IMR-90 (cell line): ENCODE measurements at regions not wholly inside any gene's neighbourhood (a gene's known extent, or its start where the extent isn't known, plus 50 kb on each side); places are given as distances from the start of the nearest gene placed in this dataset.

Experiments used
- ATAC-seq: fragments of 200-7000 bp; cut with Tn5 transposase; 2 replicates; pipeline ENCODE4 v1.9.1; 2020; ENCODE audit warnings: low read depth, mild to moderate bottlenecking, moderate library complexity
- BruUV-seq: library from RNA; stranded (reverse); fragments of 400-500 nt; replicated peaks from 2 replicates; lab custom pipeline; 2021; lab: Mats Ljungman, UMichigan
- CTCF ChIA-PET: fragments of 300-600 bp; formaldehyde crosslinking; extraction: SDS; loops from one replicate; lab custom pipeline; 2021; ENCODE audit warnings: antibody characterized with exemption; lab: Yijun Ruan, JAX
- POLR2A ChIA-PET: fragments of 300-600 bp; sonication (Branson Sonifier 250); formaldehyde crosslinking; loops from one replicate; lab custom pipeline; 2022; ENCODE audit warnings: antibody characterized with exemption; ENCODE audit not compliant: unreplicated experiment; lab: Charles Lee
- DNase-seq: peaks from one replicate; pipeline ENCODE4 v3.0.0; 2013
- H2AFZ ChIP-seq: replicated peaks from 2 replicates; pipeline ENCODE3; 2013; ENCODE audit warnings: low read length, mild to moderate bottlenecking; ENCODE audit not compliant: poor library complexity
- H2AK5ac ChIP-seq: 2 replicates; pipeline ENCODE4 v1.6.1; 2013; ENCODE audit warnings: low read depth, low read length, inconsistent platforms
- H2AK9ac ChIP-seq: replicated peaks from 2 replicates; pipeline ENCODE3; 2013; ENCODE audit warnings: mild to moderate bottlenecking, low read depth, low read length, moderate library complexity; ENCODE audit not compliant: poor library complexity
- H2BK120ac ChIP-seq: 2 replicates; pipeline ENCODE4 v1.6.1; 2013; ENCODE audit warnings: low read depth, low read length, inconsistent platforms
- H2BK15ac ChIP-seq: 3 replicates; pipeline ENCODE4 v1.6.1; 2013; ENCODE audit warnings: low read depth, low read length, inconsistent platforms
- H2BK20ac ChIP-seq: 2 replicates; pipeline ENCODE4 v1.6.1; 2013; ENCODE audit warnings: low read depth, mild to moderate bottlenecking, inconsistent platforms, low read length, moderate library complexity
- H2BK5ac ChIP-seq: 2 replicates; pipeline ENCODE4 v1.6.1; 2013; ENCODE audit warnings: mild to moderate bottlenecking, low read depth, low read length, inconsistent platforms; ENCODE audit not compliant: poor library complexity, severe bottlenecking
- H3K14ac ChIP-seq: replicated peaks from 2 replicates; pipeline ENCODE4 v1.6.1; 2013; ENCODE audit warnings: low read depth, low read length, inconsistent platforms
- H3K18ac ChIP-seq: 2 replicates; pipeline ENCODE4 v1.6.1; 2013; ENCODE audit warnings: low read depth, low read length, control low read depth
- H3K23ac ChIP-seq: 2 replicates; pipeline ENCODE4 v1.6.1; 2013; ENCODE audit warnings: low read depth, low read length, inconsistent platforms
- H3K27ac ChIP-seq: 2 replicates; pipeline ENCODE4 v1.5.1; 2013; ENCODE audit warnings: mild to moderate bottlenecking, control low read depth, low read length; ENCODE audit not compliant: insufficient read depth
- H3K27me3 ChIP-seq: 2 replicates; pipeline ENCODE4 v1.6.1; 2013; ENCODE audit warnings: low read length; ENCODE audit not compliant: control insufficient read depth, insufficient read depth
- H3K36me3 ChIP-seq: 2 replicates; pipeline ENCODE4 v1.6.1; 2013; ENCODE audit warnings: low read length, mixed read lengths; ENCODE audit not compliant: control insufficient read depth, insufficient read depth
- H3K4ac ChIP-seq: 2 replicates; pipeline ENCODE4 v1.6.1; 2013; ENCODE audit warnings: low read depth, low read length, inconsistent platforms
- H3K4me1 ChIP-seq: 2 replicates; pipeline ENCODE4 v1.6.1; 2013; ENCODE audit warnings: low read length, mixed read lengths; ENCODE audit not compliant: control insufficient read depth, insufficient read depth
- H3K4me2 ChIP-seq: 2 replicates; pipeline ENCODE4 v1.6.1; 2013; ENCODE audit warnings: low read depth, mild to moderate bottlenecking, control low read depth, low read length, moderate library complexity
- H3K4me3 ChIP-seq: 2 replicates; pipeline ENCODE4 v1.5.1; 2013; ENCODE audit warnings: low read depth, mild to moderate bottlenecking, control low read depth, low read length, moderate library complexity; ENCODE audit not compliant: insufficient read depth
- H3K56ac ChIP-seq: 2 replicates; pipeline ENCODE4 v1.6.1; 2013; ENCODE audit warnings: low read length, inconsistent platforms; ENCODE audit not compliant: insufficient read depth; ENCODE audit errors: extremely low read depth
- H3K79me1 ChIP-seq, 2 experiments: 2 replicates each; pipeline ENCODE4 v1.6.1; 2013; ENCODE audit warnings: low read length in 2 of 2, inconsistent platforms in 1 of 2, low read depth in 1 of 2
- H3K9ac ChIP-seq: 2 replicates; pipeline ENCODE4 v1.6.1; 2013; ENCODE audit warnings: low read depth, low read length, control low read depth
- H3K9me1 ChIP-seq: 2 replicates; pipeline ENCODE4 v1.6.1; 2013; ENCODE audit warnings: low read length, inconsistent platforms; ENCODE audit not compliant: insufficient read depth
- H3K9me3 ChIP-seq: 2 replicates; pipeline ENCODE4 v1.6.1; 2013; ENCODE audit warnings: low read length; ENCODE audit not compliant: control insufficient read depth, insufficient read depth
- H4K20me1 ChIP-seq: 2 replicates; pipeline ENCODE4 v1.6.1; 2013; ENCODE audit warnings: low read length, inconsistent platforms; ENCODE audit not compliant: insufficient read depth
- H4K5ac ChIP-seq: 2 replicates; pipeline ENCODE4 v1.6.1; 2013; ENCODE audit warnings: mild to moderate bottlenecking, low read depth, low read length, control low read depth
- H4K8ac ChIP-seq, 2 experiments: 2 replicates each; pipeline ENCODE4 v1.6.1; 2013; ENCODE audit warnings: low read depth in 2 of 2, low read length in 2 of 2, control low read depth in 1 of 2, inconsistent platforms in 1 of 2
- H4K91ac ChIP-seq: 2 replicates; pipeline ENCODE4 v1.6.1; 2013; ENCODE audit warnings: low read depth, low read length, inconsistent platforms; ENCODE audit not compliant: insufficient read depth
- BHLHE40 ChIP-seq: fragments of 150-350 bp; IDR thresholded peaks from 2 replicates; pipeline ENCODE4 v1.6.1; 2016; ENCODE audit warnings: mild to moderate bottlenecking, low read depth, low read length
- CEBPB ChIP-seq: IDR thresholded peaks from 2 replicates; pipeline ENCODE4 v1.6.1; 2012; ENCODE audit warnings: low read depth, low read length, improper control_type of control experiment
- CTCF ChIP-seq: conservative IDR thresholded peaks from 2 replicates; pipeline ENCODE4 v1.5.1; 2012; ENCODE audit warnings: mild to moderate bottlenecking, low read depth, low read length, improper control_type of control experiment
- ELK1 ChIP-seq: fragments of 150-350 bp; IDR thresholded peaks from 2 replicates; pipeline ENCODE4 v1.6.1; 2016; ENCODE audit warnings: low read depth, mild to moderate bottlenecking, low read length, moderate library complexity, borderline replicate concordance
- FOS ChIP-seq: fragments of 150-350 bp; IDR thresholded peaks from 2 replicates; pipeline ENCODE4 v1.6.1; 2016; ENCODE audit warnings: low read depth, low read length
- MAFK ChIP-seq: IDR thresholded peaks from 2 replicates; pipeline ENCODE4 v1.6.1; 2012; ENCODE audit warnings: low read depth, low read length, improper control_type of control experiment
- MAZ ChIP-seq: IDR thresholded peaks from 2 replicates; pipeline ENCODE4 v1.6.1; 2012; ENCODE audit warnings: low read depth, mild to moderate bottlenecking, low read length, improper control_type of control experiment, moderate library complexity, borderline replicate concordance
- NFE2L2 ChIP-seq: fragments of 150-350 bp; IDR thresholded peaks from 2 replicates; pipeline ENCODE4 v1.6.1; 2016; ENCODE audit warnings: low read depth, mild to moderate bottlenecking, low read length
- POLR2A ChIP-seq: IDR thresholded peaks from 2 replicates; pipeline ENCODE4 v1.6.1; 2012; ENCODE audit warnings: mild to moderate bottlenecking, low read depth, low read length
- RAD21 ChIP-seq: IDR thresholded peaks from 2 replicates; pipeline ENCODE4 v1.6.1; 2012; ENCODE audit warnings: low read length, improper control_type of control experiment
- RCOR1 ChIP-seq: IDR thresholded peaks from 2 replicates; pipeline ENCODE4 v1.6.1; 2012; ENCODE audit warnings: mild to moderate bottlenecking, low read length, improper control_type of control experiment; ENCODE audit not compliant: insufficient replicate concordance
- RFX5 ChIP-seq: IDR thresholded peaks from 2 replicates; pipeline ENCODE4 v1.8.0; 2012; ENCODE audit warnings: low read depth, mild to moderate bottlenecking, low read length, moderate library complexity
- SMC3 ChIP-seq: fragments of 150-350 bp; IDR thresholded peaks from 2 replicates; pipeline ENCODE4 v1.6.1; 2016; ENCODE audit warnings: low read depth, mild to moderate bottlenecking, antibody characterized with exemption, low read length, moderate library complexity
- USF2 ChIP-seq: fragments of 150-350 bp; IDR thresholded peaks from 2 replicates; pipeline ENCODE4 v1.6.1; 2017; ENCODE audit warnings: mild to moderate bottlenecking, antibody characterized with exemption, low read length, low read depth
- WGBS, 2 experiments: methylation state at CpG; one replicate each; pipeline versions ENCODE4 v1.1.5 to v1.1.7; 2013; ENCODE audit warnings: missing lambda C conversion rate in 2 of 2; ENCODE audit not compliant: insufficient read length in 1 of 2; ENCODE audit errors: extremely low coverage in 2 of 2; 5-methylcytosine and 5-hydroxymethylcytosine counted together
- dilution Hi-C: fragments of 300-500 bp; cut with HindIII; formaldehyde crosslinking; loops from one replicate; pipeline ENCODE4 v1.14.3; 2018; ENCODE audit warnings: low sequenced_read_pairs; ENCODE audit not compliant: unreplicated experiment
- in situ Hi-C: fragments of 300-500 bp; cut with MboI; formaldehyde crosslinking; loops from 3 replicates; pipeline ENCODE4 v1.14.3; 2019; ENCODE audit warnings: low sequenced_read_pairs, inconsistent platforms, mixed read lengths
- intact Hi-C: fragments of 100-400 bp; cut with micrococcal nuclease; formaldehyde crosslinking; loops from 2 replicates; pipeline ENCODE4 v1.10.0; 2022

- Histone ChIP-seq H2BK20ac (no peak overlapping the region), H4K91ac (no peak overlapping the region), H3K27ac (no peak overlapping the region), H3K18ac (no peak overlapping the region), H3K36me3 (no peaks in the 10 kb centered on the region), H2BK15ac (no peak overlapping the region), H4K8ac (no peak overlapping the region), H3K27me3 (no peaks in the 10 kb centered on the region), H2BK120ac (no peak overlapping the region), H3K4me2 (no peak overlapping the region), H4K5ac (no peak overlapping the region), H2AK5ac (no peak overlapping the region), H4K20me1 (no peaks in the 10 kb centered on the region), H3K56ac (no peak overlapping the region), H2AK9ac (no peak overlapping the region), H3K4me1 (no peaks in the 10 kb centered on the region), H3K4me3 (no peak overlapping the region), H3K9me3 (no peaks in the 10 kb centered on the region), H3K14ac (no peak overlapping the region), H2AFZ (no peak overlapping the region), H3K79me1 (no peaks in the 10 kb centered on the region), H3K4ac (no peak overlapping the region), H2BK5ac (no peak overlapping the region), H3K23ac (no peak overlapping the region), H3K9me1 (no peaks in the 10 kb centered on the region), H3K9ac (no peak overlapping the region)
- dilution Hi-C loops (no loop called here), intact Hi-C loops (no loop called here), in situ Hi-C loops (no loop called here)
- no peak for TF ChIP-seq POLR2A
- TF ChIP-seq RFX5, result no peak
- TF ChIP-seq MAFK, result no peak
- TF ChIP-seq RAD21, result no peak
- TF ChIP-seq SMC3, result no peak
- TF ChIP-seq ELK1, result no peak
- no peak for TF ChIP-seq BHLHE40
- TF ChIP-seq USF2, result no peak
- TF ChIP-seq CEBPB, result no peak
- no peak for TF ChIP-seq RCOR1
- no peak for TF ChIP-seq MAZ
- no peak for TF ChIP-seq NFE2L2
- TF ChIP-seq FOS, result no peak
- TF ChIP-seq CTCF, result no peak
- no peak for ATAC-seq
- ChIA-PET POLR2A (no interaction called here), CTCF (no interaction called here)
- DNase-seq, result no peak
- no CpG with 5 or more reads among the region's 3 CpGs for WGBS, 2 experiments
- no TSS peak for BruUV-seq
Measured at GRCh38 chr2:58527647-58528046, 286.5 kb upstream of the FANCL start.
